H9 (cell line): ENCODE measurements at regions not wholly inside any gene's neighbourhood (a gene's known extent, or its start where the extent isn't known, plus 50 kb on each side); places are given as distances from the start of the nearest gene placed in this dataset.
"Not testable (repeated sequence)": the region's sequence is repeated elsewhere in the genome, so short reads cannot be mapped to it uniquely, and the experiment has no call there.

ENCODE experiments used
- DNase-seq: peaks from one replicate; pipeline ENCODE4 v3.0.0-alpha.2; 2017
- H2AFZ ChIP-seq: one replicate; pipeline ENCODE4 v1.6.1; 2013; ENCODE audit warnings: mild to moderate bottlenecking, low read length, control low read depth, moderate library complexity
- H2AK5ac ChIP-seq: 2 replicates; pipeline ENCODE4 v1.6.1; 2013; ENCODE audit warnings: low read length, control low read depth, mixed read lengths; ENCODE audit not compliant: insufficient read length
- H2BK120ac ChIP-seq: one replicate; pipeline ENCODE4 v1.6.1; 2013; ENCODE audit warnings: low read depth, mild to moderate bottlenecking, low read length, control low read depth, inconsistent platforms; ENCODE audit not compliant: poor library complexity, severe bottlenecking
- H2BK12ac ChIP-seq: 2 replicates; pipeline ENCODE4 v1.6.1; 2013; ENCODE audit warnings: low read length, control low read depth, mixed read lengths, low read depth; ENCODE audit not compliant: insufficient read length
- H2BK15ac ChIP-seq: 2 replicates; pipeline ENCODE4 v1.6.1; 2013; ENCODE audit warnings: low read depth, low read length, control low read depth
- H2BK20ac ChIP-seq: one replicate; pipeline ENCODE4 v1.6.1; 2013; ENCODE audit warnings: low read depth, mild to moderate bottlenecking, low read length, control low read depth, inconsistent platforms; ENCODE audit not compliant: poor library complexity, severe bottlenecking
- H2BK5ac ChIP-seq: 2 replicates; pipeline ENCODE4 v1.6.1; 2013; ENCODE audit warnings: low read length, control low read depth, mixed read lengths; ENCODE audit not compliant: insufficient read length
- H3K14ac ChIP-seq: 2 replicates; pipeline ENCODE4 v1.6.1; 2013; ENCODE audit warnings: low read length, control low read depth; ENCODE audit not compliant: insufficient read depth
- H3K18ac ChIP-seq: 2 replicates; pipeline ENCODE4 v1.6.1; 2013; ENCODE audit warnings: low read depth, mild to moderate bottlenecking, mixed read lengths, low read length, control low read depth; ENCODE audit not compliant: insufficient read length
- H3K23ac ChIP-seq: 2 replicates; pipeline ENCODE4 v1.6.1; 2013; ENCODE audit warnings: low read length, control low read depth, mixed read lengths, low read depth; ENCODE audit not compliant: insufficient read length
- H3K23me2 ChIP-seq: 2 replicates; pipeline ENCODE4 v1.6.1; 2013; ENCODE audit warnings: low read depth, mild to moderate bottlenecking, mixed read lengths, low read length, control low read depth; ENCODE audit not compliant: insufficient read length, poor library complexity, severe bottlenecking
- H3K27ac ChIP-seq: 2 replicates; pipeline ENCODE4 v1.5.1; 2013; ENCODE audit warnings: low read length, control low read depth, mixed read lengths, low read depth; ENCODE audit not compliant: insufficient read length
- H3K27me3 ChIP-seq: 2 replicates; pipeline ENCODE4 v1.6.1; 2013; ENCODE audit warnings: low read length, control low read depth, inconsistent platforms; ENCODE audit not compliant: insufficient read depth
- H3K4ac ChIP-seq: 2 replicates; pipeline ENCODE4 v1.6.1; 2013; ENCODE audit warnings: low read depth, mild to moderate bottlenecking, control low read depth, inconsistent platforms, low read length, moderate library complexity
- H3K4me1 ChIP-seq: 2 replicates; pipeline ENCODE4 v1.6.1; 2013; ENCODE audit warnings: low read length, control low read depth, inconsistent platforms; ENCODE audit not compliant: insufficient read depth
- H3K4me2 ChIP-seq: 2 replicates; pipeline ENCODE4 v1.6.1; 2013; ENCODE audit warnings: low read length, control low read depth, mixed read lengths; ENCODE audit not compliant: insufficient read length, insufficient read depth
- H3K56ac ChIP-seq: 2 replicates; pipeline ENCODE4 v1.6.1; 2013; ENCODE audit warnings: low read depth, mild to moderate bottlenecking, mixed read lengths, low read length, control low read depth; ENCODE audit not compliant: insufficient read length
- H3K79me1 ChIP-seq: 2 replicates; pipeline ENCODE4 v1.6.1; 2013; ENCODE audit warnings: low read depth, mild to moderate bottlenecking, moderate library complexity, low read length, control low read depth, inconsistent platforms; ENCODE audit not compliant: insufficient read depth, poor library complexity, severe bottlenecking
- H3K79me2 ChIP-seq: 2 replicates; pipeline ENCODE4 v1.6.1; 2013; ENCODE audit warnings: low read length, control low read depth, inconsistent platforms; ENCODE audit not compliant: insufficient read depth
- H3K9ac ChIP-seq: 2 replicates; pipeline ENCODE4 v1.6.1; 2013; ENCODE audit warnings: low read length, control low read depth, mixed read lengths; ENCODE audit not compliant: insufficient read length; ENCODE audit errors: extremely low read depth
- H3K9me3 ChIP-seq: one replicate; pipeline ENCODE4 v1.6.1; 2013; ENCODE audit warnings: low read depth, low read length, inconsistent platforms; ENCODE audit not compliant: control insufficient read depth
- H3T11ph ChIP-seq: one replicate; pipeline ENCODE4 v1.6.1; 2013; ENCODE audit warnings: mild to moderate bottlenecking, low read length, control low read depth, inconsistent platforms
- H4K20me1 ChIP-seq: one replicate; pipeline ENCODE4 v1.6.1; 2013; ENCODE audit not compliant: control insufficient read depth, insufficient read length, insufficient read depth
- H4K5ac ChIP-seq: 2 replicates; pipeline ENCODE4 v1.6.1; 2013; ENCODE audit warnings: low read depth, mild to moderate bottlenecking, mixed read lengths, low read length, control low read depth; ENCODE audit not compliant: insufficient read length
- H4K8ac ChIP-seq: replicated peaks from 2 replicates; pipeline ENCODE4 v1.6.1; 2013; ENCODE audit warnings: low read length, control low read depth, mixed read lengths, low read depth; ENCODE audit not compliant: insufficient read length
- H4K91ac ChIP-seq: 2 replicates; pipeline ENCODE4 v1.6.1; 2013; ENCODE audit warnings: low read depth, mild to moderate bottlenecking, moderate library complexity, mixed read lengths, low read length, control low read depth; ENCODE audit not compliant: insufficient read length
- H3K27ac Mint-ChIP-seq, 3 experiments: 2 replicates in 2 of 3; 3 replicates in 1 of 3; pipeline ENCODE4 v1.8.0; 2020 to 2021; ENCODE audit warnings: mixed read lengths in 3 of 3, mild to moderate bottlenecking in 1 of 3, moderate library complexity in 1 of 3
- H3K27me3 Mint-ChIP-seq: 2 replicates; pipeline ENCODE4 v1.8.0; 2021; ENCODE audit warnings: low read depth, mild to moderate bottlenecking, moderate library complexity, mixed read lengths
- H3K36me3 Mint-ChIP-seq, 3 experiments: 2 replicates in 2 of 3; 3 replicates in 1 of 3; pipeline ENCODE4 v1.8.0; 2020 to 2021; ENCODE audit warnings: low read depth in 3 of 3, mixed read lengths in 3 of 3; ENCODE audit not compliant: insufficient read depth in 1 of 3
- H3K4me1 Mint-ChIP-seq, 2 experiments: 2 replicates each; pipeline ENCODE4 v1.8.0; 2020; ENCODE audit warnings: mixed read lengths in 2 of 2
- H3K4me3 Mint-ChIP-seq, 2 experiments: 2 replicates in 1 of 2; 3 replicates in 1 of 2; pipeline ENCODE4 v1.8.0; 2020 to 2021; ENCODE audit warnings: mild to moderate bottlenecking in 2 of 2, mixed read lengths in 2 of 2, moderate library complexity in 1 of 2
- H3K9me3 Mint-ChIP-seq, 2 experiments: 2 replicates in 1 of 2; 3 replicates in 1 of 2; pipeline ENCODE4 v1.8.0; 2020; ENCODE audit warnings: mild to moderate bottlenecking in 2 of 2, mixed read lengths in 2 of 2, moderate library complexity in 1 of 2
- WGBS: extraction: QIAGEN DNeasy Blood & Tissue Kit; methylation state at CpG from one replicate; pipeline ENCODE4 v1.1.7; 2013; ENCODE audit warnings: missing lambda C conversion rate, low lambda C conversion rate, mixed read lengths; ENCODE audit not compliant: insufficient read length; ENCODE audit errors: extremely low coverage; 5-methylcytosine and 5-hydroxymethylcytosine counted together

- DNase-seq, H2AK5ac ChIP-seq, H2BK15ac ChIP-seq, H3K4me2 ChIP-seq, H3K4me3 Mint-ChIP-seq, H2BK120ac ChIP-seq, H3K23me2 ChIP-seq, H3K4me1 Mint-ChIP-seq, H3K79me2 ChIP-seq, H3K27ac ChIP-seq, H2BK5ac ChIP-seq, H3K27me3 ChIP-seq, H4K20me1 ChIP-seq, H3K56ac ChIP-seq, H3K4me1 ChIP-seq, H3K18ac ChIP-seq, H3K23ac ChIP-seq, H4K91ac ChIP-seq, H2BK12ac ChIP-seq, H3K27me3 Mint-ChIP-seq, H3K79me1 ChIP-seq, H3K14ac ChIP-seq, H2AFZ ChIP-seq, H4K8ac ChIP-seq, H3K27ac Mint-ChIP-seq, H2BK20ac ChIP-seq, H3K9ac ChIP-seq, H3T11ph ChIP-seq, H4K5ac ChIP-seq, H3K4ac ChIP-seq: not testable (repeated sequence)
- peaks cover 77% of the 10 kb centered on the region for H3K9me3 ChIP-seq
- Mint-ChIP-seq H3K36me3 (peaks cover 20 to 77% (median 47%) of the 10 kb centered on the region in 3 experiments), H3K9me3 (peaks cover 89 to 93% of the 10 kb centered on the region in 2 experiments)
- no CpG with 5 or more reads among the region's 7 CpGs for WGBS
Observed at GRCh38 chr21:9003909-9004814, 1517.2 kb upstream of the TPTE start.

DNA sequence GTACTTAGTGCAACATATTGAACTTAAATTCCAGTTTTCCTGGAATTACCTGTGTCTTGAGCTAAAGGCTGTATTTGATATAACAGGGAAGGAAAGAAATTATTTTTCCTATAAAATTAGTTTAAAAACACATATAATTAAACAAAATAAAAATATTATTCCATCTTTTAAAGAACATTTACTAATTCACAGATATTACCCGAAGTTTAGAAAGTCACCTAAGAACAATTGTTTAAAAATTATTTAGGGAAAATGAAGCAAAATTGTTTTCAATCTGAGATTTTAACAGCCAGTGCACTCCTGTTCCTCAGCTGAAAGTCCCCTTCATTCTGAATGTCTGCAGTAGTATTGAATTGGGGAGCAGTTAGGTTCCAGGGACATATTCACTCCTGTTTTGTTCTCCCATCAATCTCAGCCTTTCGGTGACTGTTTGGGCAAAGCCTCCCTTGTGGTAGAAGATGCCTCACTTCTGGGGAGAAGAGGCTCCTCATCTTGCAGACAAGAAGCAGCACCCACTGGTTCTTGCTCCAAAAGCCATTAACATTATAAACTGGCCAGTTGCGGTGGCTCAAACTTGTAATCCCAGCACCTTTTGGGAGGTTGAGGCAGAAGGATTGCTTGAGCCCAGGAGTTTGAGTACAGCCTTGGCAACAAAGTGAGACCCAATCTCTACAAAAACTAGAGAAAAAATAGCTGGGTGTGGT lies 1516.4 kb upstream of the TPTE start:
- peaks cover 23 to 75% (median 47%) of the 10 kb centered on the region in 3 experiments for H3K36me3 Mint-ChIP-seq
- H3K4ac ChIP-seq, H3K9ac ChIP-seq, H2BK15ac ChIP-seq, H3K4me2 ChIP-seq, H3K14ac ChIP-seq, H3K4me3 Mint-ChIP-seq, H3T11ph ChIP-seq, H3K56ac ChIP-seq, H3K27ac ChIP-seq, H2AK5ac ChIP-seq, H4K91ac ChIP-seq, H2BK120ac ChIP-seq, H2BK12ac ChIP-seq, H2BK5ac ChIP-seq, H3K79me1 ChIP-seq, H4K8ac ChIP-seq, H3K27me3 Mint-ChIP-seq, H3K79me2 ChIP-seq, H2BK20ac ChIP-seq, H3K23ac ChIP-seq, H3K4me1 ChIP-seq, H3K23me2 ChIP-seq, H3K27me3 ChIP-seq, H2AFZ ChIP-seq, H3K27ac Mint-ChIP-seq, H4K5ac ChIP-seq, DNase-seq, H3K18ac ChIP-seq, H4K20me1 ChIP-seq, H3K4me1 Mint-ChIP-seq: not testable (repeated sequence)
- H3K9me3 ChIP-seq: peaks cover 80% of the 10 kb centered on the region
- H3K9me3 Mint-ChIP-seq: peaks cover 86 to 91% of the 10 kb centered on the region in 2 experiments
- WGBS: no CpG with 5 or more reads among the region's 3 CpGs
